GM12878 (cell line): ENCODE measurements at regions not wholly inside any gene's neighbourhood (a gene's known extent, or its start where the extent isn't known, plus 50 kb on each side); places are given as distances from the start of the nearest gene placed in this dataset.

Experiments
- ATAC-seq: fragments of 200-7000 bp; cut with Tn5 transposase; 3 replicates; pipeline ENCODE4 v1.9.1; 2020; ENCODE audit warnings: mild to moderate bottlenecking, moderate library complexity
- BruUV-seq: library from RNA; stranded (reverse); fragments of 400-500 nt; replicated peaks from 2 replicates; lab custom pipeline; 2021; lab: Mats Ljungman, UMichigan
- CTCF ChIA-PET: fragments of 300-600 bp; sonication (Branson Sonifier 250); formaldehyde crosslinking; extraction: SDS; loops from one replicate; lab custom pipeline; 2021; ENCODE audit warnings: inconsistent platforms; lab: Yijun Ruan, JAX
- POLR2A ChIA-PET: fragments of 350-600 bp; formaldehyde crosslinking; extraction: SDS; loops from one replicate; lab custom pipeline; 2021; ENCODE audit warnings: inconsistent platforms; lab: Charles Lee
- RAD21 ChIA-PET: fragments of 300-600 bp; sonication (Branson Sonifier 250); formaldehyde crosslinking; loops from one replicate; lab custom pipeline; 2023; ENCODE audit warnings: antibody characterized with exemption; ENCODE audit not compliant: unreplicated experiment; lab: Charles Lee
- SMC1A ChIA-PET: fragments of 300-600 bp; sonication (Branson Sonifier 250); formaldehyde crosslinking; loops from one replicate; lab custom pipeline; 2023; ENCODE audit not compliant: unreplicated experiment, uncharacterized antibody; lab: Charles Lee
- DNase-seq: peaks from one replicate; pipeline ENCODE4 v3.0.0-alpha.2; 2011; ENCODE audit warnings: low read depth, low spot score
- FAIRE-seq: peaks from 3 replicates; lab custom pipeline; 2011; peaks lifted over from hg19 to GRCh38; lab: Jason Lieb, UNC
- H2AFZ ChIP-seq: 2 replicates; pipeline ENCODE4 v1.6.0; 2011; ENCODE audit warnings: low read depth, low read length, control low read depth; ENCODE audit not compliant: control insufficient read depth
- H3K27ac ChIP-seq: 2 replicates; pipeline ENCODE4 v1.5.1; 2011; ENCODE audit warnings: control low read depth; ENCODE audit not compliant: control insufficient read depth, insufficient read depth
- H3K27me3 ChIP-seq, 2 experiments: replicated peaks in 1 of 2; 2 replicates each; pipeline versions ENCODE4 v1.6.0 to v1.6.1; 2011; ENCODE audit warnings: low read length in 1 of 2; ENCODE audit not compliant: control insufficient read depth in 2 of 2, insufficient read depth in 2 of 2
- H3K36me3 ChIP-seq, 2 experiments: 2 replicates each; pipeline ENCODE4 v1.5.1; 2011; ENCODE audit warnings: low read length in 1 of 2; ENCODE audit not compliant: control insufficient read depth in 2 of 2, insufficient read depth in 2 of 2
- H3K4me1 ChIP-seq: 2 replicates; pipeline ENCODE4 v1.6.1; 2011; ENCODE audit warnings: mild to moderate bottlenecking, low read length, moderate library complexity, mixed read lengths; ENCODE audit not compliant: control insufficient read depth, insufficient read depth
- H3K4me2 ChIP-seq: 2 replicates; pipeline ENCODE4 v1.6.0; 2011; ENCODE audit warnings: control low read depth; ENCODE audit not compliant: control insufficient read depth, insufficient read depth
- H3K4me3 ChIP-seq: fragments of 200-600 bp; sonication (generic); 2 replicates; pipeline ENCODE4 v1.5.1; 2016
- H3K79me2 ChIP-seq: 2 replicates; pipeline ENCODE4 v1.6.0; 2011; ENCODE audit warnings: low read length; ENCODE audit not compliant: control insufficient read depth, insufficient read depth
- H3K9ac ChIP-seq: 2 replicates; pipeline ENCODE4 v1.8.0; 2011; ENCODE audit warnings: low read length, control low read depth, mixed read lengths; ENCODE audit not compliant: control insufficient read depth, insufficient read depth
- H3K9me3 ChIP-seq: replicated peaks from 3 replicates; pipeline ENCODE4 v1.5.1; 2011; ENCODE audit warnings: mild to moderate bottlenecking, low read length; ENCODE audit not compliant: control insufficient read depth, insufficient read depth
- H4K20me1 ChIP-seq: 2 replicates; pipeline ENCODE4 v1.6.0; 2011; ENCODE audit not compliant: control insufficient read depth, insufficient read depth
- BACH1 ChIP-seq: fragments of 450-650 bp; IDR thresholded peaks from 2 replicates; pipeline ENCODE4 v1.6.1; 2017; ENCODE audit warnings: mild to moderate bottlenecking, borderline replicate concordance
- NFIC ChIP-seq: IDR thresholded peaks from 2 replicates; pipeline ENCODE4 v1.6.1; 2012; ENCODE audit warnings: low read depth, mild to moderate bottlenecking, inconsistent platforms, low read length, moderate library complexity
- RB1 ChIP-seq: fragments of 450-650 bp; formaldehyde crosslinking; IDR thresholded peaks from 2 replicates; pipeline ENCODE4 v1.6.1; 2017; ENCODE audit warnings: mild to moderate bottlenecking, borderline replicate concordance
- ZSCAN29 ChIP-seq: fragments of 450-650 bp; IDR thresholded peaks from 2 replicates; pipeline ENCODE4 v1.6.1; 2017; ENCODE audit warnings: mild to moderate bottlenecking, moderate library complexity
- WGBS: methylation state at CpG from one replicate; pipeline ENCODE4 v1.1.6; 2016; ENCODE audit warnings: low lambda C conversion rate; ENCODE audit not compliant: insufficient replicate concordance, insufficient coverage; ENCODE audit errors: missing lambda C conversion rate; 5-methylcytosine and 5-hydroxymethylcytosine counted together
- in situ Hi-C: fragments of 300-500 bp; cut with MboI; formaldehyde crosslinking; loops from 9 replicates; pipeline ENCODE4 v1.14.3; 2018; ENCODE audit warnings: mixed read lengths
- intact Hi-C: fragments of 100-400 bp; cut with micrococcal nuclease; formaldehyde crosslinking; loops from one replicate; pipeline ENCODE4 v1.14.2; 2022; ENCODE audit not compliant: unreplicated experiment
- TF ChIP-seq, protein P1 (sequence below): fragments of 450-650 bp; IDR thresholded peaks from 2 replicates; pipeline ENCODE4 v1.6.1; 2017; ENCODE audit warnings: mild to moderate bottlenecking, moderate library complexity

DNA sequence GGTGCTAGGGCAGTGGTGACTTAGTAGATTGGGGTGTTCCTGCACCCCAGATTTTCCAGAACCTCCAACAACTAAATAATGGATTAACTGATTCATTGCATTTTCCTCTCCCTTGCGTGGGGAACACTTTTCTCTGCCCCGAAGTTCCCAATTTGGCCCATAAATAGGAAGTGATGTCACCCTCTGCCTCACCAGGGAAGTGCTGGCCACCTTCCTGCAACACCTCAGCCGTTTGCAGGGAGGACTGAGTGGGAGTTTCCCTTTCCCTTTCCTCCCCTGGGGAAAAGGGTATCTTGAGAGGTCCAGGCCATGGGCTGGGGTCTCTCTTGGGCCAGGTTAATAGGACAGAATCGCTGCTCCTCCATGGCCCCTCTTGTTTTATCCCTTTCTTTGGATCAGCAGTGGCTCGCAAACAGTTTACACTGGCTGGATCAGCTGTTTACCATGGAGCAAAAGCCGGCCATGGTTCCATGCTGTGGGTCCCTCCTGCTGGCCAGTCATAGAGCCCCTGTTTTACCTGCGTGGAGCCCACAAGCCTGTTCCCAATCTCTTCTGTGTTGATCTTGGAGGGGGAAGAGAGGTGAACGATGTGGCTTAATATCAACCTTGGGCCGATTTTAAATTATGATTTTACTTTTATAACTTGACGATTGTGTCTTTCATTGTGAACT lies 91.6 kb upstream of the VRK1 start:
- no peak for DNase-seq
- 41% methylated on average over 10 of the region's 10 CpGs for WGBS
- in situ Hi-C loops: no loop called here
- H3K9ac ChIP-seq: no peak overlapping the region
- no peak overlapping the region for H3K4me3 ChIP-seq
- ChIA-PET RAD21 (no interaction called here), CTCF (no interaction called here)
- H3K27me3 ChIP-seq: no peaks in the 10 kb centered on the region
- BruUV-seq: no TSS peak
- H2AFZ ChIP-seq: no peak overlapping the region
- no peaks in the 10 kb centered on the region for H3K36me3 ChIP-seq
- no peak for ATAC-seq
- H3K4me2 ChIP-seq: no peak overlapping the region
- H3K9me3 ChIP-seq: no peaks in the 10 kb centered on the region
- H3K27ac ChIP-seq: no peak overlapping the region
- no peaks in the 10 kb centered on the region for H3K79me2 ChIP-seq
- TF ChIP-seq, protein P1, sequence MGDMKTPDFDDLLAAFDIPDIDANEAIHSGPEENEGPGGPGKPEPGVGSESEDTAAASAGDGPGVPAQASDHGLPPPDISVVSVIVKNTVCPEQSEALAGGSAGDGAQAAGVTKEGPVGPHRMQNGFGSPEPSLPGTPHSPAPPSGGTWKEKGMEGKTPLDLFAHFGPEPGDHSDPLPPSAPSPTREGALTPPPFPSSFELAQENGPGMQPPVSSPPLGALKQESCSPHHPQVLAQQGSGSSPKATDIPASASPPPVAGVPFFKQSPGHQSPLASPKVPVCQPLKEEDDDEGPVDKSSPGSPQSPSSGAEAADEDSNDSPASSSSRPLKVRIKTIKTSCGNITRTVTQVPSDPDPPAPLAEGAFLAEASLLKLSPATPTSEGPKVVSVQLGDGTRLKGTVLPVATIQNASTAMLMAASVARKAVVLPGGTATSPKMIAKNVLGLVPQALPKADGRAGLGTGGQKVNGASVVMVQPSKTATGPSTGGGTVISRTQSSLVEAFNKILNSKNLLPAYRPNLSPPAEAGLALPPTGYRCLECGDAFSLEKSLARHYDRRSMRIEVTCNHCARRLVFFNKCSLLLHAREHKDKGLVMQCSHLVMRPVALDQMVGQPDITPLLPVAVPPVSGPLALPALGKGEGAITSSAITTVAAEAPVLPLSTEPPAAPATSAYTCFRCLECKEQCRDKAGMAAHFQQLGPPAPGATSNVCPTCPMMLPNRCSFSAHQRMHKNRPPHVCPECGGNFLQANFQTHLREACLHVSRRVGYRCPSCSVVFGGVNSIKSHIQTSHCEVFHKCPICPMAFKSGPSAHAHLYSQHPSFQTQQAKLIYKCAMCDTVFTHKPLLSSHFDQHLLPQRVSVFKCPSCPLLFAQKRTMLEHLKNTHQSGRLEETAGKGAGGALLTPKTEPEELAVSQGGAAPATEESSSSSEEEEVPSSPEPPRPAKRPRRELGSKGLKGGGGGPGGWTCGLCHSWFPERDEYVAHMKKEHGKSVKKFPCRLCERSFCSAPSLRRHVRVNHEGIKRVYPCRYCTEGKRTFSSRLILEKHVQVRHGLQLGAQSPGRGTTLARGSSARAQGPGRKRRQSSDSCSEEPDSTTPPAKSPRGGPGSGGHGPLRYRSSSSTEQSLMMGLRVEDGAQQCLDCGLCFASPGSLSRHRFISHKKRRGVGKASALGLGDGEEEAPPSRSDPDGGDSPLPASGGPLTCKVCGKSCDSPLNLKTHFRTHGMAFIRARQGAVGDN: no peak
- TF ChIP-seq NFIC: no peak
- TF ChIP-seq BACH1: no peak
- no peak for TF ChIP-seq RB1
- no peak for TF ChIP-seq ZSCAN29
- TF ChIP-seq, all 136 proteins: peak for 0
- ChIA-PET POLR2A (no interaction called here), SMC1A (no interaction called here)
- no peaks in the 10 kb centered on the region for H4K20me1 ChIP-seq
- intact Hi-C loops: no loop called here
- H3K4me1 ChIP-seq: peaks cover 9% of the 10 kb centered on the region
- no peak for FAIRE-seq
